Mononuclear cell (primary cell): ENCODE measurements at regions not wholly inside any gene's neighbourhood (a gene's known extent, or its start where the extent isn't known, plus 50 kb on each side); places are given as distances from the start of the nearest gene placed in this dataset.

Experiments
- H3K27me3 ChIP-seq: 2 replicates; pipeline ENCODE4 v1.6.0; 2011; ENCODE audit warnings: low read length, control low read depth; ENCODE audit not compliant: insufficient read depth
- H3K4me1 ChIP-seq: 2 replicates; pipeline ENCODE4 v1.5.1; 2011; ENCODE audit warnings: mild to moderate bottlenecking, low read length, control low read depth; ENCODE audit not compliant: insufficient read depth
- H3K4me3 ChIP-seq: 2 replicates; pipeline ENCODE4 v1.5.1; 2011; ENCODE audit warnings: mild to moderate bottlenecking, low read length, moderate library complexity
- H3K9me3 ChIP-seq: 2 replicates; pipeline ENCODE4 v1.5.1; 2011; ENCODE audit warnings: low read depth, mild to moderate bottlenecking, control low read depth, low read length

GRCh38 chr1:218779341-218780100 is 394.2 kb upstream of the LYPLAL1 start:
- Histone ChIP-seq H3K9me3 (no peaks in the 10 kb centered on the region), H3K4me3 (no peak overlapping the region), H3K27me3 (no peaks in the 10 kb centered on the region), H3K4me1 (no peaks in the 10 kb centered on the region)

GRCh38 chr1:218783131-218783530 is 390.5 kb upstream of the LYPLAL1 start:
- no peaks in the 10 kb centered on the region for H3K4me1 ChIP-seq
- H3K27me3 ChIP-seq, result no peaks in the 10 kb centered on the region
- H3K9me3 ChIP-seq, result no peaks in the 10 kb centered on the region
- no peak overlapping the region for H3K4me3 ChIP-seq

- Histone ChIP-seq H3K4me3 (no peak overlapping the region), H3K27me3 (no peaks in the 10 kb centered on the region), H3K9me3 (no peaks in the 10 kb centered on the region), H3K4me1 (no peaks in the 10 kb centered on the region)
Measured at GRCh38 chr1:218783916-218784315, 389.8 kb upstream of the LYPLAL1 start.

GRCh38 chr1:218785928-218786327 is 387.8 kb upstream of the LYPLAL1 start:
- H3K4me1 ChIP-seq, result no peaks in the 10 kb centered on the region
- H3K9me3 ChIP-seq, result no peaks in the 10 kb centered on the region
- H3K27me3 ChIP-seq, result no peaks in the 10 kb centered on the region
- no peak overlapping the region for H3K4me3 ChIP-seq

GRCh38 chr1:218787826-218788225 is 385.9 kb upstream of the LYPLAL1 start:
- Histone ChIP-seq H3K27me3 (no peaks in the 10 kb centered on the region), H3K4me1 (no peaks in the 10 kb centered on the region), H3K4me3 (no peak overlapping the region), H3K9me3 (no peaks in the 10 kb centered on the region)

- Histone ChIP-seq H3K9me3 (no peaks in the 10 kb centered on the region), H3K27me3 (no peaks in the 10 kb centered on the region), H3K4me1 (no peaks in the 10 kb centered on the region), H3K4me3 (no peak overlapping the region)
Measured at GRCh38 chr1:218796773-218797172, 376.9 kb upstream of the LYPLAL1 start.

GRCh38 chr1:218802799-218803198 is 370.9 kb upstream of the LYPLAL1 start:
- H3K4me3 ChIP-seq, result no peak overlapping the region
- H3K4me1 ChIP-seq, result no peaks in the 10 kb centered on the region
- no peaks in the 10 kb centered on the region for H3K9me3 ChIP-seq
- H3K27me3 ChIP-seq, result no peaks in the 10 kb centered on the region

- no peaks in the 10 kb centered on the region for H3K27me3 ChIP-seq
- H3K9me3 ChIP-seq, result no peaks in the 10 kb centered on the region
- no peaks in the 10 kb centered on the region for H3K4me1 ChIP-seq
- H3K4me3 ChIP-seq, result no peak overlapping the region
Measured at GRCh38 chr1:218803351-218803997, 370.2 kb upstream of the LYPLAL1 start.

GRCh38 chr1:218804014-218804785 is 369.5 kb upstream of the LYPLAL1 start:
- no peak overlapping the region for H3K4me3 ChIP-seq

GRCh38 chr1:218809061-218809460 is 364.6 kb upstream of the LYPLAL1 start:
- no peaks in the 10 kb centered on the region for H3K4me1 ChIP-seq
- no peaks in the 10 kb centered on the region for H3K9me3 ChIP-seq

More at GRCh38 chr1:218804014-218804785, 369.5 kb upstream of the LYPLAL1 start:
- no peaks in the 10 kb centered on the region for H3K27me3 ChIP-seq
- no peaks in the 10 kb centered on the region for H3K4me1 ChIP-seq
- H3K9me3 ChIP-seq, result no peaks in the 10 kb centered on the region

GRCh38 chr1:218809625-218810024 is 364.1 kb upstream of the LYPLAL1 start:
- Histone ChIP-seq H3K9me3 (no peaks in the 10 kb centered on the region), H3K4me1 (no peaks in the 10 kb centered on the region), H3K27me3 (no peaks in the 10 kb centered on the region), H3K4me3 (no peak overlapping the region)

More at GRCh38 chr1:218809061-218809460, 364.6 kb upstream of the LYPLAL1 start:
- H3K4me3 ChIP-seq, result no peak overlapping the region
- no peaks in the 10 kb centered on the region for H3K27me3 ChIP-seq

GRCh38 chr1:218810306-218810705 is 363.4 kb upstream of the LYPLAL1 start:
- H3K9me3 ChIP-seq, result no peaks in the 10 kb centered on the region
- no peaks in the 10 kb centered on the region for H3K4me1 ChIP-seq
- no peak overlapping the region for H3K4me3 ChIP-seq
- H3K27me3 ChIP-seq, result no peaks in the 10 kb centered on the region

GRCh38 chr1:218811497-218811896 is 362.2 kb upstream of the LYPLAL1 start:
- no peaks in the 10 kb centered on the region for H3K27me3 ChIP-seq
- H3K4me1 ChIP-seq, result no peaks in the 10 kb centered on the region
- no peak overlapping the region for H3K4me3 ChIP-seq
- H3K9me3 ChIP-seq, result no peaks in the 10 kb centered on the region

- Histone ChIP-seq H3K9me3 (no peaks in the 10 kb centered on the region), H3K27me3 (no peaks in the 10 kb centered on the region)
Measured at GRCh38 chr1:218812360-218812759, 361.3 kb upstream of the LYPLAL1 start.

GRCh38 chr1:218813237-218813636 is 360.4 kb upstream of the LYPLAL1 start:
- no peaks in the 10 kb centered on the region for H3K27me3 ChIP-seq
- H3K4me1 ChIP-seq, result no peaks in the 10 kb centered on the region
- H3K4me3 ChIP-seq, result no peak overlapping the region
- no peaks in the 10 kb centered on the region for H3K9me3 ChIP-seq

More at GRCh38 chr1:218812360-218812759, 361.3 kb upstream of the LYPLAL1 start:
- Histone ChIP-seq H3K4me3 (no peak overlapping the region), H3K4me1 (no peaks in the 10 kb centered on the region)
